Neural cell (in vitro differentiated cells): ENCODE measurements at regions not wholly inside any gene's neighbourhood (a gene's known extent, or its start where the extent isn't known, plus 50 kb on each side); places are given as distances from the start of the nearest gene placed in this dataset.

Experiments used
- H2AFZ ChIP-seq: fragments of 200-600, 300-800 bp; sonication (generic), shearing (Covaris generic); 2 replicates; pipeline ENCODE4 v1.6.0; 2014; ENCODE audit warnings: low read depth, mild to moderate bottlenecking, antibody characterized with exemption, low read length, moderate library complexity
- H3F3A ChIP-seq: fragments of 200-600 bp; shearing (Covaris generic); 2 replicates; pipeline ENCODE4 v1.6.1; 2016; ENCODE audit warnings: mild to moderate bottlenecking, moderate library complexity, mixed read lengths, antibody characterized with exemption, low read length; ENCODE audit not compliant: insufficient read depth, poor library complexity, severe bottlenecking
- H3K27ac ChIP-seq: fragments of 200-600, 300-800 bp; sonication (generic), shearing (Covaris generic); 2 replicates; pipeline ENCODE4 v1.5.1; 2014; ENCODE audit warnings: mild to moderate bottlenecking, low read length, moderate library complexity
- H3K27me3 ChIP-seq: fragments of 300-800, 200-600 bp; sonication (generic), shearing (Covaris generic); 2 replicates; pipeline ENCODE4 v1.6.0; 2014; ENCODE audit warnings: mild to moderate bottlenecking, low read depth, low read length, moderate library complexity; ENCODE audit not compliant: insufficient read depth
- H3K36me3 ChIP-seq: fragments of 300-800, 200-600 bp; sonication (generic), shearing (Covaris generic); 2 replicates; pipeline ENCODE4 v1.5.1; 2014; ENCODE audit warnings: mild to moderate bottlenecking, antibody characterized with exemption, low read length, moderate library complexity; ENCODE audit not compliant: insufficient read depth
- H3K4me2 ChIP-seq: fragments of 300-800, 200-600 bp; sonication (generic), shearing (Covaris generic); 2 replicates; pipeline ENCODE4 v1.6.0; 2014; ENCODE audit warnings: mild to moderate bottlenecking, low read length
- H3K4me3 ChIP-seq: fragments of 300-800, 200-600 bp; sonication (generic), shearing (Covaris generic); 2 replicates; pipeline ENCODE4 v1.5.1; 2014; ENCODE audit warnings: mild to moderate bottlenecking, low read length, moderate library complexity
- H3K79me2 ChIP-seq: fragments of 200-600 bp; shearing (Covaris generic); replicated peaks from 2 replicates; pipeline ENCODE4 v1.6.0; 2014; ENCODE audit warnings: mild to moderate bottlenecking, low read length, moderate library complexity; ENCODE audit not compliant: insufficient read depth
- H3K9ac ChIP-seq: fragments of 300-800, 200-600 bp; sonication (generic), shearing (Covaris generic); 2 replicates; pipeline ENCODE4 v1.6.1; 2016; ENCODE audit warnings: mild to moderate bottlenecking, low read length, mixed read lengths
- H3K9me2 ChIP-seq: fragments of 200-600 bp; shearing (Covaris generic); 2 replicates; pipeline ENCODE4 v1.6.1; 2016; ENCODE audit warnings: mild to moderate bottlenecking, low read length, mixed read lengths; ENCODE audit not compliant: insufficient read depth
- H3K9me3 ChIP-seq: fragments of 200-600, 300-800 bp; sonication (generic), shearing (Covaris generic); 2 replicates; pipeline ENCODE4 v1.6.1; 2016; ENCODE audit warnings: mild to moderate bottlenecking, mixed run types, low read length, moderate library complexity, mixed read lengths
- H4K20me1 ChIP-seq: fragments of 200-600 bp; shearing (Covaris generic); 2 replicates; pipeline ENCODE4 v1.6.1; 2016; ENCODE audit warnings: mild to moderate bottlenecking, mixed run types; ENCODE audit not compliant: insufficient read depth
- EP300 ChIP-seq: fragments of 450-650 bp; conservative IDR thresholded peaks from 2 replicates; pipeline ENCODE4 v1.6.1; 2014; ENCODE audit warnings: antibody characterized with exemption, mild to moderate bottlenecking, moderate library complexity; ENCODE audit not compliant: poor library complexity, severe bottlenecking
- EZH2 ChIP-seq: fragments of 200-600, 300-800 bp; shearing (Covaris generic), sonication (generic); IDR thresholded peaks from 2 replicates; pipeline ENCODE4 v1.6.1; 2014; ENCODE audit warnings: antibody characterized with exemption, low read length, borderline replicate concordance, mild to moderate bottlenecking; ENCODE audit not compliant: insufficient read depth, poor library complexity, severe bottlenecking
- MXI1 ChIP-seq: fragments of 450-650 bp; conservative IDR thresholded peaks from 2 replicates; pipeline ENCODE4 v1.6.1; 2014; ENCODE audit warnings: antibody characterized with exemption, mild to moderate bottlenecking; ENCODE audit not compliant: poor library complexity, severe bottlenecking
- POLR2AphosphoS5 ChIP-seq: IDR thresholded peaks from 2 replicates; pipeline ENCODE4 v1.6.1; 2012
- RAD21 ChIP-seq: fragments of 450-650 bp; conservative IDR thresholded peaks from 2 replicates; pipeline ENCODE4 v1.6.1; 2014; ENCODE audit warnings: antibody characterized with exemption, mild to moderate bottlenecking, moderate library complexity
- SMC3 ChIP-seq: fragments of 450-650 bp; conservative IDR thresholded peaks from 2 replicates; pipeline ENCODE4 v1.6.1; 2014; ENCODE audit warnings: antibody characterized with exemption, mild to moderate bottlenecking, moderate library complexity; ENCODE audit not compliant: poor library complexity
- TAF1 ChIP-seq: IDR thresholded peaks from 2 replicates; pipeline ENCODE4 v1.6.1; 2012; ENCODE audit warnings: low read depth
- TF ChIP-seq, protein P1 (sequence below): fragments of 450-650 bp; IDR thresholded peaks from 2 replicates; pipeline ENCODE4 v1.5.1; 2014; ENCODE audit warnings: antibody characterized with exemption, mild to moderate bottlenecking, moderate library complexity; ENCODE audit not compliant: poor library complexity, severe bottlenecking
- TF ChIP-seq, protein P2 (sequence below): IDR thresholded peaks from 2 replicates; pipeline ENCODE4 v1.6.1; 2012; ENCODE audit warnings: borderline replicate concordance

DNA sequence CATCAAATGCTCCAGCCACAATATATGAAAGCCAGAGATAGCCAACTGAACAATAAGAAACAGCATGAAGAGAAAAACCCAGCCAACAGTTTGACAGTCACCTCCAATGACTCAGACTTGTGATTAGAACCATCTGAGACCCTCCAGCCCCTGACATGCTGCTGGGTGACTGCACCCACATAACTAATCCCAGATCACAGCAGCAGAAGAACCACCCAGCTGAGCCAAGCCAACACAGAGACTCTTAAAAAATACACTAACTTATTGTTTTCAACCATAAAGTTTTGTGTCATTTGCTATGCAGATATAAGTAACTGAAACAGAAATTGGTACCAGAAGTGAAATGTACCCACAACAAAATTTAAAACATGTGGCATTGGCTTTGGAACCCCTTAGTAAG lies 314.3 kb upstream of the DYNLRB2 start:
- no peaks in the 10 kb centered on the region for H3K9me2 ChIP-seq
- H3K36me3 ChIP-seq: no peaks in the 10 kb centered on the region
- H3K27me3 ChIP-seq: no peaks in the 10 kb centered on the region
- no peaks in the 10 kb centered on the region for H4K20me1 ChIP-seq
- H3F3A ChIP-seq: no peaks in the 10 kb centered on the region
- H3K4me3 ChIP-seq: no peak overlapping the region
- TF ChIP-seq EZH2 (no peak), MXI1 (no peak), EP300 (no peak), RAD21 (no peak), TAF1 (no peak), SMC3 (no peak), POLR2AphosphoS5 (no peak)
- TF ChIP-seq, protein P1, sequence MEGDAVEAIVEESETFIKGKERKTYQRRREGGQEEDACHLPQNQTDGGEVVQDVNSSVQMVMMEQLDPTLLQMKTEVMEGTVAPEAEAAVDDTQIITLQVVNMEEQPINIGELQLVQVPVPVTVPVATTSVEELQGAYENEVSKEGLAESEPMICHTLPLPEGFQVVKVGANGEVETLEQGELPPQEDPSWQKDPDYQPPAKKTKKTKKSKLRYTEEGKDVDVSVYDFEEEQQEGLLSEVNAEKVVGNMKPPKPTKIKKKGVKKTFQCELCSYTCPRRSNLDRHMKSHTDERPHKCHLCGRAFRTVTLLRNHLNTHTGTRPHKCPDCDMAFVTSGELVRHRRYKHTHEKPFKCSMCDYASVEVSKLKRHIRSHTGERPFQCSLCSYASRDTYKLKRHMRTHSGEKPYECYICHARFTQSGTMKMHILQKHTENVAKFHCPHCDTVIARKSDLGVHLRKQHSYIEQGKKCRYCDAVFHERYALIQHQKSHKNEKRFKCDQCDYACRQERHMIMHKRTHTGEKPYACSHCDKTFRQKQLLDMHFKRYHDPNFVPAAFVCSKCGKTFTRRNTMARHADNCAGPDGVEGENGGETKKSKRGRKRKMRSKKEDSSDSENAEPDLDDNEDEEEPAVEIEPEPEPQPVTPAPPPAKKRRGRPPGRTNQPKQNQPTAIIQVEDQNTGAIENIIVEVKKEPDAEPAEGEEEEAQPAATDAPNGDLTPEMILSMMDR: no peak
- TF ChIP-seq, protein P2, sequence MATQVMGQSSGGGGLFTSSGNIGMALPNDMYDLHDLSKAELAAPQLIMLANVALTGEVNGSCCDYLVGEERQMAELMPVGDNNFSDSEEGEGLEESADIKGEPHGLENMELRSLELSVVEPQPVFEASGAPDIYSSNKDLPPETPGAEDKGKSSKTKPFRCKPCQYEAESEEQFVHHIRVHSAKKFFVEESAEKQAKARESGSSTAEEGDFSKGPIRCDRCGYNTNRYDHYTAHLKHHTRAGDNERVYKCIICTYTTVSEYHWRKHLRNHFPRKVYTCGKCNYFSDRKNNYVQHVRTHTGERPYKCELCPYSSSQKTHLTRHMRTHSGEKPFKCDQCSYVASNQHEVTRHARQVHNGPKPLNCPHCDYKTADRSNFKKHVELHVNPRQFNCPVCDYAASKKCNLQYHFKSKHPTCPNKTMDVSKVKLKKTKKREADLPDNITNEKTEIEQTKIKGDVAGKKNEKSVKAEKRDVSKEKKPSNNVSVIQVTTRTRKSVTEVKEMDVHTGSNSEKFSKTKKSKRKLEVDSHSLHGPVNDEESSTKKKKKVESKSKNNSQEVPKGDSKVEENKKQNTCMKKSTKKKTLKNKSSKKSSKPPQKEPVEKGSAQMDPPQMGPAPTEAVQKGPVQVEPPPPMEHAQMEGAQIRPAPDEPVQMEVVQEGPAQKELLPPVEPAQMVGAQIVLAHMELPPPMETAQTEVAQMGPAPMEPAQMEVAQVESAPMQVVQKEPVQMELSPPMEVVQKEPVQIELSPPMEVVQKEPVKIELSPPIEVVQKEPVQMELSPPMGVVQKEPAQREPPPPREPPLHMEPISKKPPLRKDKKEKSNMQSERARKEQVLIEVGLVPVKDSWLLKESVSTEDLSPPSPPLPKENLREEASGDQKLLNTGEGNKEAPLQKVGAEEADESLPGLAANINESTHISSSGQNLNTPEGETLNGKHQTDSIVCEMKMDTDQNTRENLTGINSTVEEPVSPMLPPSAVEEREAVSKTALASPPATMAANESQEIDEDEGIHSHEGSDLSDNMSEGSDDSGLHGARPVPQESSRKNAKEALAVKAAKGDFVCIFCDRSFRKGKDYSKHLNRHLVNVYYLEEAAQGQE: no peak
- no peak overlapping the region for H3K27ac ChIP-seq
- H3K9ac ChIP-seq: no peak overlapping the region
- no peaks in the 10 kb centered on the region for H3K79me2 ChIP-seq
- no peak overlapping the region for H3K4me2 ChIP-seq
- H3K9me3 ChIP-seq: peaks cover 5% of the 10 kb centered on the region
- H2AFZ ChIP-seq: no peak overlapping the region

DNA sequence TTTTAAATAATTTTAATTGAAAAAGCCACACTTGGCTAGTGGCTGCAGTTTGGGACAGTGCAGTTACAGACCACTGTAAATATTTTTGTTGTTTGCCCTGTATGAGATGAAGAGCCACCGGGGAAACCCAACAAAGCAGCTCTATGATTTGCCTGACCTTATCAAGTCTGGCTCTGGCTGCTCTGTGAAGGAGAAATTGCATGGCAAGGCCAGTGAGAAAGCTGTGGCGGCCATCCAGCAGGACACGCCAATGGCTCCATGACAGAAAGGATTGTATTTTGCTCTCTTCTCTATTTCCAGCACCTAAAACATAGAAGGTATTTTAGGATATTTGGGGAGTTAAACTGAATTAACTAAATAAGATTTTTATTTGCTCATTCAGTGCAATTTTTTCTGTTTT lies 330.0 kb upstream of the DYNLRB2 start:
- H3K9ac ChIP-seq: no peak overlapping the region
- no peaks in the 10 kb centered on the region for H3F3A ChIP-seq
- H3K79me2 ChIP-seq: no peaks in the 10 kb centered on the region
- no peak overlapping the region for H2AFZ ChIP-seq
- H3K27ac ChIP-seq: no peak overlapping the region
- no peaks in the 10 kb centered on the region for H3K36me3 ChIP-seq
- H4K20me1 ChIP-seq: no peaks in the 10 kb centered on the region
- TF ChIP-seq TAF1: no peak
- TF ChIP-seq POLR2AphosphoS5: no peak
- TF ChIP-seq EP300: no peak
- TF ChIP-seq SMC3: no peak
- no peak for TF ChIP-seq EZH2
- no peak for TF ChIP-seq RAD21
- TF ChIP-seq, protein P1: no peak
- no peak for TF ChIP-seq MXI1
- TF ChIP-seq, protein P2: no peak
- no peak overlapping the region for H3K4me3 ChIP-seq
- H3K27me3 ChIP-seq: no peaks in the 10 kb centered on the region
- no peak overlapping the region for H3K4me2 ChIP-seq
- no peaks in the 10 kb centered on the region for H3K9me3 ChIP-seq
- no peaks in the 10 kb centered on the region for H3K9me2 ChIP-seq
